K562 (cell line): ENCODE measurements at regions not wholly inside any gene's neighbourhood (a gene's known extent, or its start where the extent isn't known, plus 50 kb on each side); places are given as distances from the start of the nearest gene placed in this dataset.

Experiments used
- ARID1B ChIP-seq: fragments of 450-650 bp; IDR thresholded peaks from 2 replicates; pipeline ENCODE4 v1.6.1; 2016; ENCODE audit warnings: antibody characterized with exemption, mild to moderate bottlenecking, inconsistent platforms
- CBFA2T2 ChIP-seq: fragments of 450-650 bp; conservative IDR thresholded peaks from 2 replicates; pipeline ENCODE4 v1.6.1; 2017; ENCODE audit warnings: mild to moderate bottlenecking
- CBFA2T3 ChIP-seq: fragments of 450-650 bp; IDR thresholded peaks from 2 replicates; pipeline ENCODE4 v1.6.1; 2017
- CCNT2 ChIP-seq: IDR thresholded peaks from 2 replicates; pipeline ENCODE4 v1.6.1; 2011; ENCODE audit warnings: borderline replicate concordance, low read depth, mild to moderate bottlenecking, moderate library complexity, mixed read lengths, low read length; ENCODE audit not compliant: insufficient read length; ENCODE audit errors: extremely low read depth
- CEBPB ChIP-seq: fragments of 450-650 bp; IDR thresholded peaks from 2 replicates; pipeline ENCODE4 v1.6.1; 2016; ENCODE audit warnings: missing genetic modification characterization, missing compliant biosample characterization
- E2F5 ChIP-seq: sonication (generic); formaldehyde crosslinking; IDR thresholded peaks from 2 replicates; pipeline ENCODE4 v1.8.0; 2022; ENCODE audit warnings: mild to moderate bottlenecking, missing genetic modification reagents
- EHMT2 ChIP-seq: fragments of 450-650 bp; IDR thresholded peaks from 2 replicates; pipeline ENCODE4 v1.6.1; 2018; ENCODE audit warnings: antibody characterized with exemption
- EP300 ChIP-seq: IDR thresholded peaks from 2 replicates; pipeline ENCODE4 v1.6.1; 2012; ENCODE audit warnings: low read length, improper control_type of control experiment
- FOXA3 ChIP-seq, 2 experiments: fragments of 450-650 bp in 1 of 2; sonication (generic) in 1 of 2; formaldehyde crosslinking; IDR thresholded peaks in 1 of 2; conservative IDR thresholded peaks in 1 of 2; 2 replicates each; pipeline versions ENCODE4 v1.4.0 to v1.8.0; 2020 to 2022; ENCODE audit warnings: mild to moderate bottlenecking in 2 of 2, missing genetic modification reagents in 1 of 2
- HMGN3 ChIP-seq: IDR thresholded peaks from 2 replicates; pipeline ENCODE4 v1.6.1; 2011; ENCODE audit warnings: borderline replicate concordance, low read depth, mild to moderate bottlenecking, mixed read lengths, low read length; ENCODE audit not compliant: insufficient read length; ENCODE audit errors: extremely low read depth
- NFYB ChIP-seq: IDR thresholded peaks from 2 replicates; pipeline ENCODE4 v1.6.1; 2011; ENCODE audit warnings: mild to moderate bottlenecking, moderate library complexity; ENCODE audit not compliant: insufficient read length; ENCODE audit errors: extremely low read depth
- PKNOX1 ChIP-seq: fragments of 450-650 bp; IDR thresholded peaks from 2 replicates; pipeline ENCODE4 v1.6.1; 2016
- RUNX1 ChIP-seq: sonication (generic); IDR thresholded peaks from 2 replicates; pipeline ENCODE4 v1.6.1; 2016; ENCODE audit warnings: antibody characterized with exemption, low read depth
- SMARCE1 ChIP-seq: fragments of 450-650 bp; IDR thresholded peaks from 2 replicates; pipeline ENCODE4 v1.7.1; 2016; ENCODE audit warnings: mild to moderate bottlenecking
- SPI1 ChIP-seq: IDR thresholded peaks from 2 replicates; pipeline ENCODE4 v1.6.1; 2011; ENCODE audit warnings: low read depth, low read length, control low read depth, borderline replicate concordance
- TEAD4 ChIP-seq, 2 experiments: sonication (generic) in 1 of 2; formaldehyde crosslinking in 1 of 2; IDR thresholded peaks; 2 replicates each; pipeline versions ENCODE4 v1.6.1 to v1.8.0; 2012 to 2022; ENCODE audit warnings: borderline replicate concordance in 1 of 2, inconsistent platforms in 1 of 2, low read length in 1 of 2, mild to moderate bottlenecking in 1 of 2, missing genetic modification reagents in 1 of 2
- THRB ChIP-seq: fragments of 450-650 bp; formaldehyde crosslinking; conservative IDR thresholded peaks from 2 replicates; pipeline ENCODE4 v1.4.0; 2022; ENCODE audit warnings: mild to moderate bottlenecking, missing genetic modification characterization
- USF2 ChIP-seq: sonication (generic); formaldehyde crosslinking; IDR thresholded peaks from 2 replicates; pipeline ENCODE4 v1.5.0; 2020; ENCODE audit warnings: missing genetic modification reagents
- ZNF444 ChIP-seq: fragments of 250-450 bp; sonication (Bioruptor Pico); IDR thresholded peaks from 2 replicates; pipeline ENCODE4 v1.4.0; 2020; ENCODE audit warnings: mild to moderate bottlenecking, moderate library complexity
- ZNF592 ChIP-seq: fragments of 450-650 bp; IDR thresholded peaks from 2 replicates; pipeline ENCODE4 v1.6.1; 2017; ENCODE audit warnings: antibody characterized with exemption, mild to moderate bottlenecking
- ZNF830 ChIP-seq: fragments of 250-450 bp; sonication (Bioruptor Pico); IDR thresholded peaks from 2 replicates; pipeline ENCODE4 v1.5.0; 2021; ENCODE audit warnings: mild to moderate bottlenecking

- TF ChIP-seq PKNOX1 (peak; percentile 37; the same call in 1 of the 2 replicates), USF2 (CRISPR knock-in tag) (peak; percentile 44), ZNF592 (0 out of 2 replicates have a peak, but pooled peaks have one; percentile 28), HMGN3 (no peak), CEBPB (peak; percentile 27; the same call in 1 of the 2 replicates), NFYB (peak; percentile 12), EP300 (peak; percentile 39; the same call in 1 of the 2 replicates), SPI1 (peak; percentile 39; the same call in 1 of the 2 replicates), SMARCE1 (0 out of 2 replicates have a peak, but pooled peaks have one; percentile 15), THRB (no peak), ZNF444 (CRISPR knock-in tag) (no peak), ZNF830 (no peak), CBFA2T3 (peak; percentile 67), TEAD4 (IDR thresholded peaks at IDR 0.05; ENCODE audit: low read length) (peak; percentile 68), TEAD4 (CRISPR knock-in tag; IDR thresholded peaks at IDR 0.05; ENCODE audit: borderline replicate concordance) (no peak), ARID1B (peak; percentile 62), CBFA2T2 (peak; percentile 46), CCNT2 (peak; percentile 68), E2F5 (CRISPR knock-in tag) (0 out of 2 replicates have a peak, but pooled peaks have one; percentile 39), EHMT2 (peak; percentile 7; the same call in 1 of the 2 replicates), FOXA3 (CRISPR knock-in tag; conservative IDR thresholded peaks at IDR 0.05 in 1 of 2, IDR thresholded peaks at IDR 0.05 in 1 of 2) (peak in 1 of 2 experiments; percentile 54; a peak in 2 of 4 replicates), RUNX1 (no peak)
These were observed 196.5 kb upstream of the SLC7A11 start (continued) for GRCh38 chr4:138438608-138439007.
